Thymus (tissue), 11 donors: ENCODE measurements at regions not wholly inside any gene's neighbourhood (a gene's known extent, or its start where the extent isn't known, plus 50 kb on each side); places are given as distances from the start of the nearest gene placed in this dataset.
A peak's percentile ranks its signal among the peaks of the same experiment; 100 is the strongest.
"Not testable (repeated sequence)": the region's sequence is repeated elsewhere in the genome, so short reads cannot be mapped to it uniquely, and the experiment has no call there.

Experiments
- DNase-seq, 9 donors: peaks; one replicate each; pipeline ENCODE4 v3.0.0-alpha.2; 2013; ENCODE audit warnings: low spot score in 9 of 9, low read depth in 6 of 9, missing footprints in 1 of 9
- H3K27ac ChIP-seq, 2 donors: one replicate each; pipeline ENCODE4 v1.5.1; 2013; ENCODE audit warnings: control low read depth in 1 of 2, low read depth in 1 of 2, low read length in 1 of 2, mild to moderate bottlenecking in 1 of 2, moderate library complexity in 1 of 2
- H3K27me3 ChIP-seq, 2 donors: one replicate each; pipeline ENCODE4 v1.5.1; 2013; ENCODE audit warnings: low read length in 1 of 2; ENCODE audit not compliant: control insufficient read depth in 2 of 2, insufficient read depth in 1 of 2
- H3K36me3 ChIP-seq, 2 donors: one replicate each; pipeline ENCODE4 v1.5.1; 2013; ENCODE audit warnings: low read length in 1 of 2, mild to moderate bottlenecking in 1 of 2, moderate library complexity in 1 of 2; ENCODE audit not compliant: control insufficient read depth in 2 of 2, insufficient read depth in 2 of 2
- H3K4me1 ChIP-seq, 2 donors: one replicate each; pipeline ENCODE4 v1.5.1; 2013; ENCODE audit warnings: low read length in 2 of 2; ENCODE audit not compliant: control insufficient read depth in 2 of 2, insufficient read depth in 2 of 2
- H3K4me3 ChIP-seq, 2 donors: one replicate each; pipeline ENCODE4 v1.5.1; 2013; ENCODE audit warnings: low read length in 2 of 2, control low read depth in 1 of 2, mild to moderate bottlenecking in 1 of 2
- H3K9me3 ChIP-seq, 2 donors: one replicate each; pipeline ENCODE4 v1.5.1; 2013; ENCODE audit warnings: low read length in 1 of 2, mild to moderate bottlenecking in 1 of 2; ENCODE audit not compliant: control insufficient read depth in 2 of 2, insufficient read depth in 1 of 2
- WGBS: extraction: QIAGEN DNeasy Blood & Tissue Kit; methylation state at CpG from one replicate; pipeline ENCODE4 v1.1.7; 2013; 5-methylcytosine and 5-hydroxymethylcytosine counted together
- donor health status: healthy.

DNA sequence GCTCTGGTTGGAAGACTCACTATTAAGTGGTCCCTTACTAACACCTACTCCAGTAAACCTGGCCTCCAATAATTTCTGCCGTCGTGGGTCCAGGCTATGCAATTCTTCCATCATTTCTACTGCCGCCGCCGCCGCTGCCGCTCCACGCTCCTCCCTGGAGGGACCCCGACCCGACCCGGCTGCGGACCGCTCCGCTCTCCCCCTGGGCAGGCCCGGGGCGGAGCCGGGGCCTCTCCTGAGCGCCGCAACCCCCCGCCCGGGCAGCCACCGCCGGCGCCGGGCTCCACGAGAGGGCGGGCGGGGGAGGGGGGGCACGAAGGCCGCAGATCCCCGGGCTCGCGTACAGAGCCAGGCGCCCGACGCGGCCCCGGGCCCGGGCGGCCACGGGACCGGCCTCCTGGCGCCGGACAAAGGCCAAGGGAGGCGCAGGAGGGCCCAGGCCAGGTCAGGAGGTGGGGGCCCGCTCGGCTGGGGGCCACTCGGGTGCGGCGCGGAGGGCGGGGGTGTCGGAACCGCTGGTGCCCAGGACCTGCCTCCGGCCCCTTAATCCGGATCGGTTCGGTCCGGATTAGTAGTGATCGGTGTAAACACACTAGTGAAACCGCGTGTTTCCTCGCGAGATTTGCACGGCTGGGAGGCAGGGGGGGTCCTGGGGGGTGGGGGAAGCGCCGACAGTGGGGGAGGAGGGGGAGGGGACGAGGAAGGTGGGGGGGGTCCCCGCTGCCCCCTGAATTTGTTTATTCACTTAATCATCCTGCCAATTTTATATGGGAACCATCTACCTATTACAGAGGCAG lies 215.1 kb upstream of the CCL2 start:
- not testable (repeated sequence) for H3K27me3 ChIP-seq, H3K4me3 ChIP-seq, H3K36me3 ChIP-seq, H3K4me1 ChIP-seq, H3K9me3 ChIP-seq, H3K27ac ChIP-seq
- DNase-seq, result peak in 2 of 9 donors; percentile 6 to 13
- WGBS, result 66% methylated on average over 69 of the region's 69 CpGs

DNA sequence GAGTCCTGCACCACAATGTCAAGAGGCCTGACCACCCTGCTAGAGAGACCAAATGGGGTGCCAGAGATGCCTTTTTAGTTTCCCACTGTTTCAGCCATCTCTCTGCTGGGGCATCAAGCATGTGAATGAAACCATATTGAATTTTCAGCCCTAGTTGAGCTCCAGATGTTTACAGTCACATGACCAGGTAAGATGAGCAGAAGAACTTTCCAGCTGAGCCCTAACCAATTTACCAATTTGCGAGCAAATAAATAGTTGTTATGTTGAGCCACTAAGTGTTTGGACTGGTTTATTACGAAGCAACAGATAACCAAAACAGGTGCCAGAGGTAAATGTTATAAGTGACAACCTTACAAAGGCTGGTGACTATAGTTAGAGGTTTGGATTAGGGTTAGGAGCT lies 209.1 kb upstream of the CCL2 start:
- WGBS, result 93% methylated on average over 2 of the region's 2 CpGs

DNA sequence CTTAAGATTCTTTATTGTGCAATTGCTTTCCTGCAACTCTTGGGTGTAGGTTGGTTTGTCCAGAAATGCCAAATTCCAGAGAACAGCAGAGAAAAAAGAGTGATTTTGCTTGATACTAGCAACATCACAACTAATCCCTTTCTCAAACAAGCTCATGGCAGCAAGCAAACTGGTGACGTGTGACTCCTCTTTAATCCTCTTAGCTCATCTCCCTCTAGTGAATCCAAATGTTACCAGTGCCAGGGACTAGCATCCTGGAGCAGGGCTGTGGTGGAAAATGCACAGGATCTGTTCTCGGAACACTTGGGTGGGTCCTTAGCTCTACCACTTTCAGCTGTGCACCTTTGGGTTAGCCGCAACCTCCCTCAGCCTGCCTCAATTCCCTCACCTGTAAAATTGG lies 204.0 kb upstream of the CCL2 start:
- WGBS, result 89% methylated on average over 3 of the region's 3 CpGs
- Histone ChIP-seq H3K27me3 (no peaks in the 10 kb centered on the region), H3K36me3 (no peaks in the 10 kb centered on the region), H3K9me3 (no peaks in the 10 kb centered on the region), H3K4me3 (no peak overlapping the region), H3K27ac (no peak overlapping the region), H3K4me1 (no peaks in the 10 kb centered on the region)
- DNase-seq, result no peak

More for the DNA sequence above, 209.1 kb upstream of the CCL2 start:
- Histone ChIP-seq H3K27me3 (no peaks in the 10 kb centered on the region), H3K4me1 (no peaks in the 10 kb centered on the region), H3K9me3 (no peaks in the 10 kb centered on the region), H3K36me3 (no peaks in the 10 kb centered on the region), H3K27ac (no peak overlapping the region), H3K4me3 (no peak overlapping the region)
- no peak for DNase-seq

DNA sequence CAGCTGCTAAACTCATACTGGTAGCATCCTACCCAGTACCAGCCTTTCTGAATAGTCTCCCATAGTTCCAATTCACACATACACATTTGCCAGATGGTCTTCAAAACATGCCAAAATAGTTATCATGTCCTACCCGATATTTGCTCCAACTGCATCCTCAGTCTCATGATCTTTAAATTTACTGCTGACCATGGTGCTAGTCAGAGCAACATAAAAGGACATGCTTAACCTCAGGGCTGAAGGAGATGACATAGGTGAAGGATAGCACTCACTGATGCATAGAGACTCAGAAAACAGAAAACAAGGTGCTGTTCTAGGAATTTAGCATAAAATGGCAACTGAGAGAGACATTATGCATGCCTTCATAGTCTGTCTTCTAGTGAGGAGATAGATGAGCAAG lies 200.6 kb upstream of the CCL2 start:
- H3K36me3 ChIP-seq, result no peaks in the 10 kb centered on the region
- WGBS, result 94% methylated on average over 1 of the region's 1 CpG
- no peaks in the 10 kb centered on the region for H3K9me3 ChIP-seq
- H3K27ac ChIP-seq, result no peak overlapping the region
- DNase-seq, result no peak
- H3K4me3 ChIP-seq, result no peak overlapping the region
- H3K4me1 ChIP-seq, result no peaks in the 10 kb centered on the region
- no peaks in the 10 kb centered on the region for H3K27me3 ChIP-seq

DNA sequence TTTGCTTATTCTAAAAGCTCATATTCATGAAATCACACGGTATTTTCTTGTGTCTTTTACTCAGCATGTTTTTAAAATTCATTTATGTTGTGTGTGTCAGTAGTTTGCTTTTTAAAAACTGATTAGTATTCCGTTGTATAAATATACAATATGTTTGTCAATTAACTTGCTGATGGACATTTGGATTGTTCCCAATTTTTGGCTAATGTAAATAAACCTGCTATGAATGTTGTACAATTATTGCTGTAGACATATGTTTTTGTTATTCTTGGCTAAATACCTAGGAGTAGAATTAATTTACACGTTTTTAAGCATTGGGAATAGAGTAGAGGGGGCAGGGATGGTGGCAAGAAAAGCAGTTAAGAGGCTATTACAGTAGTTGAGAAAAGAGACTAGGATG lies 199.5 kb upstream of the CCL2 start:
- no peaks in the 10 kb centered on the region for H3K9me3 ChIP-seq
- H3K27me3 ChIP-seq, result no peaks in the 10 kb centered on the region
- no peak overlapping the region for H3K4me3 ChIP-seq
- WGBS, result 72% methylated on average over 3 of the region's 3 CpGs
- no peak for DNase-seq
- no peaks in the 10 kb centered on the region for H3K4me1 ChIP-seq
- no peaks in the 10 kb centered on the region for H3K36me3 ChIP-seq
- H3K27ac ChIP-seq, result no peak overlapping the region

DNA sequence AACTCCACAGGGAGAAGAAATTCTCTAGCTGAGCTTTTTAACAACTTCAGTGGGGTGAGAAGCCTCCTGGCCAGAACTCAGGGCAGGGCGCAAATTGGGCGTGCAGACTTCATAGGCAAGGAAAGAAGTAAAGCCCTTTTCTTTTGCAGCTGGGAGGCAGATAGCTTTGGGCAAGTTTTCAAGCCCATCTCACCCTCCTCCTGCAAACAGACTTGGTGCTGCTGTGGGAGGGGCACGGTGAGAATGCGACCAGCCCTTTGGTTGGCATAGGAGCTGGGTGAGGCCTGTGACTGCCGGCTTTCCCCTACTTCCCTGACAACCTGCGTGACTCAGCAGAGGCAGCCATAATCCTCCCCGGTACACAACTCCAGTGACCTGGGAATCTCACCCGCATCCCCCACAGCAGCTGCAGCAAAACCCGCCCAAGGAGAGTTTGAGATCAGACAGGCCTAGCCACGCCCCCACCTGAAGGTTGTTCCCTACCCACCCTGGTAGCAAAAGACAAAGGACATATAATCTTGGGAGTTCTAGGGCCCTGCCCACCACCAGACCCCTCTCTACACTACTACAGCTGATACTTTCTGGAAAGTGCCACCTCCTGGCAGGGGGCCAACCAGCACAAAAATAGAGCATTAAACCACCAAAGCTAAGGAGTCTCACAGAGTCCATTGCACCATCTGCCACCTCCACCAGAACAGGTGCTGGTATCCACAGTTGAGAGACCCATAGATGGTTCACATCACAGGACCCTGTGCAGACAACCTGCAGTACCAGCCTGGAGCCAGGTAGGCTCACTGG lies 195.5 kb upstream of the CCL2 start:
- Histone ChIP-seq H3K36me3 (no peaks in the 10 kb centered on the region), H3K27me3 (no peaks in the 10 kb centered on the region), H3K9me3 (no peaks in the 10 kb centered on the region), H3K4me1 (no peaks in the 10 kb centered on the region), H3K27ac (no peak overlapping the region), H3K4me3 (no peak overlapping the region)
- no peak for DNase-seq
- WGBS, result 96% methylated on average over 10 of the region's 10 CpGs

DNA sequence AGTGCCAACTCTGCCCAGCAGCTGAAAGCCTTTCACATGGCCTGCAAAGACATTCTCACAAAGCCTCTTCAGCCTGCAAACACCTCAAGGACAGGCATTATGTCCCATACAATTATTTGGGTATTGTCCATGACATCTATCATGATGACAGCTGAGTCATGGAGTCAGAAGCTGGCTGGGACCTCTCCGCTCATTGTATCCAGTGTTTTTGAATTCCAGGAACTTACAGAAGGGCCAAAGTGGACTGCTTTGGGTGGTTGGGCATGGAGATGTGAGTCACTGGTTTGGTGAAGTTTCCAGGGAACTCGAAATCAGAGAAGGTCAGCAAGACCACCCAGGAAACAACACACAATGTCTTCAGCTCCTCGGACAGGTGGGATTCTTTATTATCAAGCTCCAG lies 188.6 kb upstream of the CCL2 start:
- WGBS, result 91% methylated on average over 3 of the region's 3 CpGs
- Histone ChIP-seq H3K4me3 (no peak overlapping the region), H3K36me3 (no peaks in the 10 kb centered on the region), H3K9me3 (no peaks in the 10 kb centered on the region), H3K4me1 (no peaks in the 10 kb centered on the region), H3K27ac (no peak overlapping the region), H3K27me3 (no peaks in the 10 kb centered on the region)
- DNase-seq, result no peak

DNA sequence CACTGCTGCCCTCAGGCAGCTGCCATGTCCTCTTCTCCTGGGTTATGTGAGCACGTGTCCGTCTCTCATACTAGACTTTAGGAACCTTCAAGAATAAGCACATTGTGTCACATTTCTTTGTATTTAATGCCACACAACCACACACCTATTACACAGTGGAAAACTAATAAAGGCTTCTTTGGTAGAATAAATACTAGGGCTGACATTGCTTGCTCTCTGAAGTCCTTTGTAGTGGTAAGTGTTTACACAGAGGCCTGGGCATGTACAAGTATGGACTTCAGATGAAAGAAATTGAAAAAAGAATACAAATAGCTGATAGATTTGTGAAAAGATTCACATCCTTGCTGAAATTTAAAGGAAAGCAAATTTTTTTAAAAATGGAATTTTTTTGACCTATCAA lies 188.1 kb upstream of the CCL2 start:
- Histone ChIP-seq H3K4me3 (no peak overlapping the region), H3K27me3 (no peaks in the 10 kb centered on the region), H3K27ac (no peak overlapping the region), H3K36me3 (no peaks in the 10 kb centered on the region), H3K4me1 (no peaks in the 10 kb centered on the region), H3K9me3 (no peaks in the 10 kb centered on the region)
- over 99% methylated on average over 2 of the region's 2 CpGs for WGBS
- no peak for DNase-seq

DNA sequence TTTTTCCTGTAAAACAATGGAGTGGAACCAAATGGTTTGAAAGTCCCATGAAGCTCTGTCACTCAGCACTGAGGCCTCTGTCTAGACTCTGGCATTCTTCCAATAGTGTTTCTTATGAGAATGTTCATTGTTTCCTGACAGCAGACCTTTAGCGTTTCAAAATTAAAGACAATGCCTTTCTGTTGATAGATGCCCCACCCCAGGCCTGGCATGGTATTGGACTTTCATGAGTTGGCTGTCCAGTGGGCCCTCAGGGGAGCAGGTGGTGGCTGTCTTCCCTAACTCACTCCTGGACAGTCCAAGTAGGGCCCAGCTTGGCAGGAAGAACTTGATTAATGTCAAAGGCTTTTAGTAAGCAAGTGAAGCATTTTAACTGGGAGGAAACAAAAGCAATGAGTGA lies 186.5 kb upstream of the CCL2 start:
- DNase-seq, result no peak

More for the DNA sequence above, 186.5 kb upstream of the CCL2 start:
- Histone ChIP-seq H3K27ac (no peak overlapping the region), H3K4me3 (no peak overlapping the region), H3K9me3 (no peaks in the 10 kb centered on the region), H3K4me1 (no peaks in the 10 kb centered on the region), H3K36me3 (no peaks in the 10 kb centered on the region), H3K27me3 (no peaks in the 10 kb centered on the region)
- 31% methylated on average over 1 of the region's 1 CpG for WGBS
